Activated T-helper 1 cell treated with anti-CD3 and anti-CD28 coated beads, Interleukin-12 subunit alpha, Interleukin-12 subunit beta, Interleukin-2, Interleukin-4 antibody, amounts not matched to agents 30 ng/mL and 10 ng/mL and 1 ng/mL, durations not matched to agents 14 hours and 24 hours and 36 hours (primary cell): ENCODE measurements at regions not wholly inside any gene's neighbourhood (a gene's known extent, or its start where the extent isn't known, plus 50 kb on each side); places are given as distances from the start of the nearest gene placed in this dataset.

ENCODE experiments used
- DNase-seq: peaks from one replicate; pipeline ENCODE4 v3.0.0; 2021; ENCODE audit warnings: low spot score
- H3K27ac Mint-ChIP-seq: one replicate; pipeline ENCODE4 v1.8.0; 2021; ENCODE audit warnings: mild to moderate bottlenecking, mixed read lengths
- H3K27me3 Mint-ChIP-seq: one replicate; pipeline ENCODE4 v1.8.0; 2022; ENCODE audit warnings: mild to moderate bottlenecking, moderate library complexity, mixed read lengths; ENCODE audit not compliant: insufficient read depth
- H3K36me3 Mint-ChIP-seq: one replicate; pipeline ENCODE4 v1.8.0; 2021; ENCODE audit warnings: low read depth, mixed read lengths
- H3K4me1 Mint-ChIP-seq: one replicate; pipeline ENCODE4 v1.8.0; 2021; ENCODE audit warnings: low read depth, mixed read lengths
- H3K4me3 Mint-ChIP-seq: one replicate; pipeline ENCODE4 v1.8.0; 2021; ENCODE audit warnings: mild to moderate bottlenecking, moderate library complexity, mixed read lengths
- H3K9me3 Mint-ChIP-seq: one replicate; pipeline ENCODE4 v1.8.0; 2021; ENCODE audit warnings: mixed read lengths
- intact Hi-C: fragments of 100-400 bp; cut with micrococcal nuclease; formaldehyde crosslinking; loops from one replicate; pipeline ENCODE4 v1.15.1; 2024

DNA sequence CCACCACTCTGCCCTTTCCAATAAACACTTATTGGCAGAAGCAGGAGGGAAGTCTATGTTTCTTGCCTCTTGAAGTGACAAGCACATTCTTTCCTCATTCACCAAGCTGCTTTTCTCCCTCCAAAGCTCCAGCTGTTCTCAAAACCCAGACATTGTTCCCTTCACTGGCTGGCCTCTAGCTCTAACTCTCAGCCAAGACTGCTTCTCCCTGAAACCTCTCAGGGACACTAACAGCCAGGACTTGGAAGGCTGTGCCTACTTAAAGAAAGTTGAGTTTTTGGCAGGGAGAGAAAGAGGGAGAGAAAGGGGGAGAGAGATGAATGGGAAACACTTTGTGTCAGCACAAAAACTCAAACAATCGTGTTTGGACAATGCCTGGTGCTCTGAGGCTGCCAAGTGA, 99.5 kb downstream of the COX18 start:
- no peak for DNase-seq
- Mint-ChIP-seq H3K4me1 (no peaks in the 10 kb centered on the region), H3K27ac (no peak overlapping the region), H3K36me3 (no peaks in the 10 kb centered on the region), H3K27me3 (no peaks in the 10 kb centered on the region), H3K9me3 (no peaks in the 10 kb centered on the region), H3K4me3 (no peak overlapping the region)
- intact Hi-C loops, result no loop called here

DNA sequence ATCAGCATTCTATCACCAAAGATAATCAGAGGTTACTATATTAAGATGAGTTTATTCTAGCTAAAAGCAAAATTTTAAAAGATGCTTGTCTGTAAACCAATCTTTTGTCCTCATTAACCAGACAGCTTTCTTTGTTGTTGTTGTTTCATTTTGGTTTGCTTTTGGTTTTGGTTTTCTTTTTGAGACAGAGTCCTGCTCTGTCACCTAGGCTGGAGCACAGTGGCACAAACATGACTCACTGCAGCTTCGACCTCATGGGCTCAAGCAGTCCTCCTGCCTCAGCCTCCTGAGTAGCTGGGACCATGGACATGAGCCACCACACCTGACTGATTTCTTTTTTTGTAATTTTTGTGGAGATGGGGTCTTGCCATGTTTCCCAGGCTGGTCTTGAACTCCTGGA, 102.9 kb downstream of the COX18 start:
- H3K4me3 Mint-ChIP-seq, result no peak overlapping the region
- H3K27me3 Mint-ChIP-seq, result peaks cover 4% of the 10 kb centered on the region
- intact Hi-C loops, result no loop called here
- no peaks in the 10 kb centered on the region for H3K36me3 Mint-ChIP-seq
- H3K9me3 Mint-ChIP-seq, result peaks cover 10% of the 10 kb centered on the region
- no peak for DNase-seq
- no peaks in the 10 kb centered on the region for H3K4me1 Mint-ChIP-seq
- no peak overlapping the region for H3K27ac Mint-ChIP-seq

DNA sequence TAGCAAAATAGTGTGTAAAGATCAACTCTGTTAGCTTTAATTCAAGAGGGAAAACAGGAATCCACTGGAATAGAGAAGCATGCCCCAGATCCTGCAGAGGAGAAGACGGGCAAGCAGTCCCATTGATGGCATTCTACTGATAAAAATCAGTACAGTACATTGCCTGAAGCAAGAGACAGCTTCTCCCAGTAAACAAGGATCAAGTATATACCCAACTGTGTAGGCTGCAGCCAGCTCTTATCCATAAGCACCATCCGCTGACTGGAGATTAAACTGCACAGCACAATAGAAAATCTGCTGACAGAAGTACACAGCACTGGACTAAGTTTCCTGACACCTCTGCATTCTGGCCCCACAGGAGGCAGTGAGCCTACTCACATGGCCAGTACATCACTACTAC, 110.1 kb downstream of the COX18 start:
- H3K27me3 Mint-ChIP-seq, result peaks cover 3% of the 10 kb centered on the region
- DNase-seq, result no peak
- no peak overlapping the region for H3K4me3 Mint-ChIP-seq
- H3K4me1 Mint-ChIP-seq, result no peaks in the 10 kb centered on the region
- H3K9me3 Mint-ChIP-seq, result peaks cover 21% of the 10 kb centered on the region
- intact Hi-C loops, result no loop called here
- H3K27ac Mint-ChIP-seq, result no peak overlapping the region
- no peaks in the 10 kb centered on the region for H3K36me3 Mint-ChIP-seq

DNA sequence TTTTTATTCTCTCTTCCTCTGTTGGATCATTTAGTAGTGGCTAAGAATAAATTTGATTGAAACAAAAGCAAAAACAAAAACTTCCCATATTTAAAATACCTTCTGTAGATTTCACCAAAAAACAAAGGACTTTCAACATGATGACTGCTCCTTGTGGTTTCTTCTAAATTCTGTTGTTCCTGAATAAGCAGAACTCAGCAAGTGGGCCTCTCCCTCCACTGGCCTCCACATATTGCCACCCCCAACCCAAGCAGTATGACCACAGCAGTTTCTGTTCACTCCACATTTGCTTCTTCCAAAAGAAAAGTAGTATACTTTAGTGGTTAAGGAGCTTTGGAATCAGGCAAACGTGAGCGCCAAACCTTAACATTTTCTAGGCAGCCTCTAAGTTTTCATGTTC, 114.7 kb downstream of the COX18 start:
- intact Hi-C loops, result no loop called here
- H3K9me3 Mint-ChIP-seq, result peaks cover 3% of the 10 kb centered on the region
- H3K36me3 Mint-ChIP-seq, result no peaks in the 10 kb centered on the region

DNA sequence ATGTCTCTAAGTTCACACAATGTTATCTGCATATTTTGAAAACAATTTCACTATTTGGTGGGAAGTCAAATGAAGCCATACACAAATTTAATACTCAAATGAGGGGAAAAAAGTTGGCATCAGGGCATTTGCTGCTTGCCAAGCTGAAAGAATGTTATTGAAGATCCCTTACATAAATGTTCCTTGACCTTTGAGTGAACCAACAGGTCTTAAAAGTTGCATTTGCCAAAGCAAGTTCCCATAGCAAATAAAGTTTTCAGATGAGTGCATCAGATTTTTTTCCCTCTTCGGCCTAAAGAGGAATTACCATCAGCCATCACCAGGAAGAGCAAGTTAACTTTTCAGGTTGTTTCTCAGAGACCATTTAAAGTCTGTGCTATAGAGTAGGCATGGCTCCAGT, 115.9 kb downstream of the COX18 start:
- Mint-ChIP-seq H3K4me3 (no peak overlapping the region), H3K4me1 (no peaks in the 10 kb centered on the region), H3K36me3 (no peaks in the 10 kb centered on the region), H3K27ac (no peak overlapping the region), H3K27me3 (no peaks in the 10 kb centered on the region), H3K9me3 (no peaks in the 10 kb centered on the region)
- intact Hi-C loops, result no loop called here
- no peak for DNase-seq

More for the DNA sequence above, 114.7 kb downstream of the COX18 start:
- DNase-seq, result no peak
- Mint-ChIP-seq H3K4me1 (no peaks in the 10 kb centered on the region), H3K4me3 (no peak overlapping the region), H3K27ac (no peak overlapping the region), H3K27me3 (no peaks in the 10 kb centered on the region)

DNA sequence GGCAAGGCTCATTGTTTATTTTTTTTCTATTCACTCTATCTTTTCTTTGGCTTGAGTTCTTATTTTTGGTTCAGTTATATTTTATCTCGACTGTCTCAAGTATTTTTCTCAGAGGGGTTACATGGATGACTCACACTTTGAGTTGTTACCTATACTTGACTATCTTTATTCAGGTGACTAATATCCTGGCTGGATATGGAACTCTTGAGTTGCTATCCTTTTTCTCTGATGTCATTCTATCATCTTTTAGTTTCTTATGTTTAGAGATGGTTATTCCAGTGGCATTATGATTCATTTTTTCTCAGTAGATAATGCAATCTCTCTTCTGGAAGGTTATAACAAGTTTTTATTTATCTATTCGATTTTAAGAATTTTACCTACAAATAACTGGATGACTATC, 117.9 kb downstream of the COX18 start:
- Mint-ChIP-seq H3K36me3 (no peaks in the 10 kb centered on the region), H3K4me1 (no peaks in the 10 kb centered on the region), H3K9me3 (peaks cover 4% of the 10 kb centered on the region), H3K27me3 (no peaks in the 10 kb centered on the region), H3K27ac (no peak overlapping the region), H3K4me3 (no peak overlapping the region)
- intact Hi-C loops, result no loop called here
- no peak for DNase-seq

DNA sequence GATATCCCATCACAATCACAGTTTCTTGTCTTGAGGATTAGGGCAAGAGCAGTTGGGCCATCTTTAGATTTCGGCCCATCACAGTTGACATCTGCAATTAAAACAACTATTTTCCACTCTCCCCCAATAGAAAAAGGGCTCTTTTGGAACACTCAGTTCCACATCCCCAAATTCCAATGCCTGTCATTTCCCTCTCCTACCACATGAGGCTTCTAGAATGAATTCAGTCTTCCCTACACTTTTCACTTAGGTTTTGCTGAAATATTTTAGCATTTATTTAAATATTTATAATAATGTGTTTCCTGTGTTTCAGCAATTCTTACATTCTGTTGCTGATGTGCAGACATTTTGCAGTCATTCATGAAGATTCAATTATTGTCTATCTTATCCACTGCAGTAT, 118.4 kb downstream of the COX18 start:
- Mint-ChIP-seq H3K4me3 (no peak overlapping the region), H3K27me3 (no peaks in the 10 kb centered on the region)
- intact Hi-C loops, result no loop called here

DNA sequence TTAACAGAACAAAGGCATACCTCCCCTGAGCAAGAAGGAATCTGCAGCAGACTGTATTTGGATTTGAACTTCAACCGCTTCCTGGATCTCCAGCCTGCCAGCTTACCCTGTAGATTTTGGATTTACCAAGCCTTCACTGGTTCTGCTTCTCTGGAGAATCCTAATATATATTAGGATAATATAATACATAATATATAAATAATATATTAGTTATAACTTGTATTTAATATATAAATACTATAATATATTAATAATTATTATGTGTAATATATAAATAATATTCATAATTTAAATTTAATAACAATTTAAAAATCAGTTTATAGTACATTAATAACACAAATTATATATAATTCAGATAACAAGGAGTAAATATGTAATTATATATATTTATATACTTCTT, 121.4 kb downstream of the COX18 start:
- no peak for DNase-seq
- H3K9me3 Mint-ChIP-seq, result peaks cover 6% of the 10 kb centered on the region
- H3K4me3 Mint-ChIP-seq, result no peak overlapping the region
- no peaks in the 10 kb centered on the region for H3K36me3 Mint-ChIP-seq
- H3K27me3 Mint-ChIP-seq, result no peaks in the 10 kb centered on the region
- H3K27ac Mint-ChIP-seq, result no peak overlapping the region
- intact Hi-C loops, result no loop called here
- no peaks in the 10 kb centered on the region for H3K4me1 Mint-ChIP-seq

More for the DNA sequence above, 118.4 kb downstream of the COX18 start:
- Mint-ChIP-seq H3K36me3 (no peaks in the 10 kb centered on the region), H3K27ac (no peak overlapping the region), H3K4me1 (no peaks in the 10 kb centered on the region), H3K9me3 (peaks cover 6% of the 10 kb centered on the region)
- no peak for DNase-seq

DNA sequence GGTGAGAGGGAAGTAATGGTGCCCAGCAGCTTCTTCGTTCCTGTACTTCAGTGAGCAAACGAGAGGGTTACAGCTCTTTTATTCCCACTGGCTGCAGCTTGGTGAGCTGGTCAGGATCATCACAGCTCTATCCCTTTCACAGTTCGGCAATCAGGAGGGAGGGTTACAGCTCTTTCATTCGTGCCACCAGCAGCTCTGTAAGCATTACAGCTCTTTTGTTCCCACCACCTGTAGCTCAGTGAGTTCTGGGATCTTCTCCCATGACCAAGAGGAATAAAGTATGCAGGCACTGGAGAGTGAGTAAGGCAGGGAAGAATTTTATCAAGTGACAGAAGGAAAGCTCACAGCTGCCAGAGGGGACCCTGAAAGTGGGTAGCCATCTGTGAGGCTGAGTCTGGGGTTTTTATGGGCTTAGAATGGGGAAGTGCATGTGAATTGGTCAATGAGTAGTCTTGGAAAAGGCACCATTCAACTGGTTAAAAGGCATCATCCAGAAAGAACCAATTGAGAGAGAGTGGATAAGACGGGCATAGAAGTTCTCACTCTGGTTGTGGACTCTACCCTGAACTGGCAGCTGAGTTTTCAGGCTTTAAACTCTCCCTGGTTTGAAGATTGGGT, 123.7 kb downstream of the COX18 start:
- intact Hi-C loops, result no loop called here
- Mint-ChIP-seq H3K4me1 (no peaks in the 10 kb centered on the region), H3K27ac (no peak overlapping the region), H3K9me3 (peaks cover 6% of the 10 kb centered on the region), H3K4me3 (no peak overlapping the region), H3K36me3 (no peaks in the 10 kb centered on the region), H3K27me3 (no peaks in the 10 kb centered on the region)
- no peak for DNase-seq

DNA sequence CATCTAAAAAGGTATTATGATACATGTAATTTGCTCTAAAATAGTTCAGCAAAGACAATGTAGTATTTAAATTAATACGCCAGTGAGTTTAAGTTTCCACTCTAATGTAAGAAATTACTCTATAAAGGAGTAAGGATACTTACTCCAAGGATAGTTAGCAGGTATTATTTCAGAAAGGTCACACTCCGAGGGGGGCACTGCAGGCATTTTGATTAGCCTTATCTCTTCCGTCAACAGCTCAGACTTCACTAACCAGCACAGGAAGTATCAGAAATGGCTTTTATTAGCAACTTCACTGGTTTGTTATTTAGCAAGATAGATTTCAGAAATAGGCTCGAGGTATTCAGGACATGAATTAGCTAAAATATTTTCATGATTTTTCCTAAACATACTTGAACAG, 127.0 kb downstream of the COX18 start:
- Mint-ChIP-seq H3K36me3 (no peaks in the 10 kb centered on the region), H3K27ac (no peak overlapping the region), H3K9me3 (peaks cover 6% of the 10 kb centered on the region), H3K4me1 (no peaks in the 10 kb centered on the region), H3K27me3 (peaks cover 2% of the 10 kb centered on the region), H3K4me3 (no peak overlapping the region)
- intact Hi-C loops, result no loop called here
- no peak for DNase-seq

DNA sequence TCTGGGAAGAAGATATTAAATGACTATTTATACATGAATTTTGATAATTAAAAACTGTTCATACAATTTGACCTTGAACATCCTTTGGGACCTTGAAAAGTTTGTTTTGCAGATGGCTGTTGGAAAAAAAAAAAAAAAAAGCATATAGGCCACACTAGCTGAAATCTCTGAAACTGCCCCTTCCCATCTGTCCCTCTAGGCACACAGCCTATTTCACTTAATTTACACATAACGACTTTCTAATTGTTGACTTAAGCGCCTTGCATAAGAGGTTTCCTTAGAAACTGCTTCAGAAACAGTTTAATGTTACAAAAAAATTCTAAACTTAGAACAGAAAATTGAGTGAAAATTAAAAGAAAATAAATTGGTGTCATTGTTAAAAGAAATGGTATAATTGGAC, 131.0 kb downstream of the COX18 start:
- Mint-ChIP-seq H3K9me3 (no peaks in the 10 kb centered on the region), H3K4me1 (peaks cover 5% of the 10 kb centered on the region), H3K27ac (no peak overlapping the region), H3K27me3 (peaks cover 2% of the 10 kb centered on the region), H3K36me3 (no peaks in the 10 kb centered on the region), H3K4me3 (no peak overlapping the region)
- intact Hi-C loops, result no loop called here
- no peak for DNase-seq

DNA sequence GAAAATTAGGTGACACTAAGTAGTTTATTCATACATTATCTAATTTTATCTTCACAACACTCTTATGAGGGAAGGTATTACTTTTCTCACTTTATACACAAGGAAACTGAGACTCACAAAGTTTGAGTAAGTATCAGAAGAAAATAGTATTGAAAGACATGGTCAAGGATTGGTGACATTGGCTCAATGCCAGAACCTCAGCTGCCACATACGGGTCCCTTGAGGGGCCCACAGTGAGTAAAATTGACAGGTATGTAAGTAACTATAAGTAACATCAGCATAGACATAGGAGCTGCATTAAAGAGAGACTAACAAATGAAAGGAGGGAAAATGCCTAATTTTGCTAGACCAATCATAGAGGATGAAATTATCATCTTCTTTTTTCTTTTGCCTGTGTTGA, 134.1 kb downstream of the COX18 start:
- intact Hi-C loops, result no loop called here
- H3K4me1 Mint-ChIP-seq, result peaks cover 5% of the 10 kb centered on the region
- DNase-seq, result no peak
- H3K4me3 Mint-ChIP-seq, result no peak overlapping the region
- H3K27me3 Mint-ChIP-seq, result peaks cover 2% of the 10 kb centered on the region
- H3K36me3 Mint-ChIP-seq, result no peaks in the 10 kb centered on the region
- H3K27ac Mint-ChIP-seq, result no peak overlapping the region
- no peaks in the 10 kb centered on the region for H3K9me3 Mint-ChIP-seq

DNA sequence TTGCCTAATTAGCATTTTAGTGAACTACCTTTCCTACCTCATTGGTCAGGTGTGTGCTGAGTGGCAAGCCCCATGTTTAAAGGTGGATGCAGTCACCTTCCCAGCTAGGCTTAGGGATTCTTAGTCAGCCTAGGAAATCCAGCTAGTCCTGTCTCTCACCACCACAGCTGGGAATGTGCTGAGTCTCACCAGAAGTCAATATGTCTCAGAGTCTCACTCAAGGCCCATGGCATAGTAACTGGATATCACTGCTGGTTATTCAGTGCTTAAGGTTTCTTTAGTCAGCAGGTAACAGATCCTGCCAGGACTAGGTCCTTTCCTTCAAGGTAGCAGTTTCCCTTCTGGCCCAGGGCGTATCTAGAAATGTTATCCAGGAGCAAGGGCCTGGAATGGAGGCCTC, 136.5 kb downstream of the COX18 start:
- no peak overlapping the region for H3K4me3 Mint-ChIP-seq

DNA sequence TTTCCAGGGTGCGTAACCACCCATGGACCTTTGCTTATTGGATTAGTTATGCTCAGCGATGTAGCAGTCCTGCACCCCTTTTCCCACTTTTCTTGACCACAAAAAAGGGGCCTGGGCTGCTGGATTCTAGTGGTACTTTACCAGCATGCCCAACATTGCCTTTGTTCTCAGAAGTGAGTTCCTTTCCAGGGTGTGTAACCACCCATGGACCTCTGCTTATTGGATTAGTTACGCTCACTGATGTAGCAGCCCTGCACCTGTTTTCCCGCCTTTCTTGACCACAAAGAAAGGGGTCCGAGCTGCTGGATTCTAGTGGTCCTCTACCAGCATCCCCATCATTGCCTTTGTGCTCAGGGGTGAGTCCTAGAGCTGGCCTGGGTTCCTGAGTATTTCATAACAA, 138.2 kb downstream of the COX18 start:
- DNase-seq, result no peak
- H3K27ac Mint-ChIP-seq, result no peak overlapping the region
- H3K9me3 Mint-ChIP-seq, result no peaks in the 10 kb centered on the region
- no peaks in the 10 kb centered on the region for H3K27me3 Mint-ChIP-seq
- intact Hi-C loops, result no loop called here
- no peak overlapping the region for H3K4me3 Mint-ChIP-seq
- no peaks in the 10 kb centered on the region for H3K36me3 Mint-ChIP-seq
- peaks cover 5% of the 10 kb centered on the region for H3K4me1 Mint-ChIP-seq

More for the DNA sequence above, 136.5 kb downstream of the COX18 start:
- Mint-ChIP-seq H3K4me1 (peaks cover 5% of the 10 kb centered on the region), H3K9me3 (no peaks in the 10 kb centered on the region), H3K36me3 (no peaks in the 10 kb centered on the region), H3K27ac (no peak overlapping the region), H3K27me3 (no peaks in the 10 kb centered on the region)
- intact Hi-C loops, result no loop called here
- no peak for DNase-seq
